ENCODE measurements at regions not wholly inside any gene's neighbourhood (a gene's known extent, or its start where the extent isn't known, plus 50 kb on each side); places are given as distances from the start of the nearest gene placed in this dataset.

GRCh38 chr5:125294844-125295243, 548.4 kb upstream of the ZNF608 start:
- TF ChIP-seq, protein P1, sequence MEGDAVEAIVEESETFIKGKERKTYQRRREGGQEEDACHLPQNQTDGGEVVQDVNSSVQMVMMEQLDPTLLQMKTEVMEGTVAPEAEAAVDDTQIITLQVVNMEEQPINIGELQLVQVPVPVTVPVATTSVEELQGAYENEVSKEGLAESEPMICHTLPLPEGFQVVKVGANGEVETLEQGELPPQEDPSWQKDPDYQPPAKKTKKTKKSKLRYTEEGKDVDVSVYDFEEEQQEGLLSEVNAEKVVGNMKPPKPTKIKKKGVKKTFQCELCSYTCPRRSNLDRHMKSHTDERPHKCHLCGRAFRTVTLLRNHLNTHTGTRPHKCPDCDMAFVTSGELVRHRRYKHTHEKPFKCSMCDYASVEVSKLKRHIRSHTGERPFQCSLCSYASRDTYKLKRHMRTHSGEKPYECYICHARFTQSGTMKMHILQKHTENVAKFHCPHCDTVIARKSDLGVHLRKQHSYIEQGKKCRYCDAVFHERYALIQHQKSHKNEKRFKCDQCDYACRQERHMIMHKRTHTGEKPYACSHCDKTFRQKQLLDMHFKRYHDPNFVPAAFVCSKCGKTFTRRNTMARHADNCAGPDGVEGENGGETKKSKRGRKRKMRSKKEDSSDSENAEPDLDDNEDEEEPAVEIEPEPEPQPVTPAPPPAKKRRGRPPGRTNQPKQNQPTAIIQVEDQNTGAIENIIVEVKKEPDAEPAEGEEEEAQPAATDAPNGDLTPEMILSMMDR (IDR thresholded peaks at IDR 0.05; ENCODE audit: low read depth, low read length, missing input control): no peak
- no peak for TF ChIP-seq YY1 (IDR thresholded peaks at IDR 0.05)

Data from liver (tissue), 2 donors.